Fibroblast of skin of right quadriceps (primary cell): ENCODE measurements at regions not wholly inside any gene's neighbourhood (a gene's known extent, or its start where the extent isn't known, plus 50 kb on each side); places are given as distances from the start of the nearest gene placed in this dataset.
"Not testable (repeated sequence)": the region's sequence is repeated elsewhere in the genome, so short reads cannot be mapped to it uniquely, and the experiment has no call there.

ENCODE experiments used
- DNase-seq: peaks from one replicate; pipeline ENCODE4 v3.0.0-alpha.2; 2013

DNA sequence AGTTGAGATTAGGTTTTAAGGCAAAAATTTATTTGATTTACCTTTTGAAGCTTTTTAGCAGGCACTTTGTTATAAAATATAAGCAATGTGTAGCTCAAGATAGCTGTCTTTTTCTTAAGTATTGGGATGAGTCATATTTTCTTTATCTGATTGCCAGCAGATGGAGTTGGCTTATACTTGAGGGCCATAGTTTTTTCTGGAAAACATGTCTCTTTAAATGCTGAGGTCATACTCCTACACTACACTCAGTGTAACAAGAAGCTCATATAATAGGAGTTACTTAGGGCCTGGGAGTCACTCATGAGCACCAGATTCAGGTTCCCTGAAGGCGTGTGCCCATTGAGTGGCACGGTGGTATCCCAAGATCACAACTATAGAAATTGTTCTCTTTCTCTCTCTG lies 579.8 kb downstream of the EDEM1 start:
- no peak for DNase-seq

DNA sequence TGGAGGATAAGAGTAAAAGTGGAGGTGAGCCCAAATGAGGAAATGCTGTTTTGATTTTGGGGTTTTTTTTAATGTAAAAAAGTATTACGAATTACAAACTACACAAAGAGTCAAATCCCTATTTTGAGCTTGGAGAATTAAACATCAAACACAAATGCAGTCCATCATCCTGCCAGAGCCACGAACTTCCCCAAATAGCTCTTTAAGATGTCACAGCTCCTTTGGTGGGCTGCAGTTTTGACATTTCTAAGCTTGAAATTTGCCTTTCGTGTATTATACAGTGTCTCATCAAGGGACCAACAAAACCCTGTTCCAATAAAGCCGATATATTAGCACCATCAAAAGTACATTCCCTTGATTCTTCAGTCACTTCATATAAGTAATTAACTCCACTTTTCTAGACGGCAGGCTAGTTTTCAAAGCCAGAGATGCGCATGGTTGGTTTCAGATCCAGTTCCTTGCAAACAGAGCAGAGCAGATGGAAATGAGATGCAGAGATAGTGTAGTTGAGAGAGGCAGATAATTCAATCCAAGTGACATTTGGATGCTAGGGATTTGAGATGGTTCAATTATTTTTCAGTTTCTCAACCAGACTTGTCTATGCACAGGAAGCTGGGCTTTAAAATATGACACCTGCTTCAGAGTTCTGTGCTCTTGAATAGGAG lies 580.9 kb downstream of the EDEM1 start:
- no peak for DNase-seq

DNA sequence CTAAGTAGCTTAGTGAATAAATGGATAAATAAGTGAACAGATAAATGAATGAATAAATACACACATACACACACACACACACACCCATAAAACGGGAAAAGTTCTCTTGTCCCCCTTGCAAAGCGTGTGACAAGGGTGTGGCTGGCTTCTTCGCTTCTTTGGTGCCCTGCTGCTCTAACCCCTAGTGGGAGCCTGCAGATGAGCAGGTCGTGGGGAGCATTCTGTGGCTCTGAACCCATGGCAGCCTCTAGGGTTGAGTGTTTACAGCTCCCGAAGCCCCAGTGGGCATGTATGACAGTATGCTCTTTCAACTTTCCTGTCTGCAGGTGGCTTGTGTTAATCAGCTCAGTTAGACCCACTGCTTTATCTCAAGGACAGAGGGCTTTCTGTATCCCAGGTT lies 582.3 kb downstream of the EDEM1 start:
- no peak for DNase-seq

DNA sequence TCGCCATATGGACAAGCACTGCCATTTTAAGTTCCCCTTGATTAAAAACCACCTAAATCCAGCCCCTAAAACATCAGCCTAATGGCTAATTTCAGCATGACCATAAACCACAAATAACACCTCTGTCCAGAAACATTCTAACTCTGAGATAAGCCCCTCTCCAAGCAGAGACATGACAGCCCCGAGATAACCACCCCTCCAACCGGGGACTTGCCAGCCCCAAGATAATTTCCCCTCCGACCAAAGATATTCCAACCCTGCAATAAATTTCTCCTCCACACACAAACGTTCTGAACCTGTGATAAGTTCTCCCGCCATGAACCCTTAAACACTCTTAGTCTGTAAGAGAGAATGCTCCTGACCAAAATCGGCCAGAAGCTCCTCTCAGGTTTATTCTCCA lies 586.8 kb downstream of the EDEM1 start:
- DNase-seq = no peak

DNA sequence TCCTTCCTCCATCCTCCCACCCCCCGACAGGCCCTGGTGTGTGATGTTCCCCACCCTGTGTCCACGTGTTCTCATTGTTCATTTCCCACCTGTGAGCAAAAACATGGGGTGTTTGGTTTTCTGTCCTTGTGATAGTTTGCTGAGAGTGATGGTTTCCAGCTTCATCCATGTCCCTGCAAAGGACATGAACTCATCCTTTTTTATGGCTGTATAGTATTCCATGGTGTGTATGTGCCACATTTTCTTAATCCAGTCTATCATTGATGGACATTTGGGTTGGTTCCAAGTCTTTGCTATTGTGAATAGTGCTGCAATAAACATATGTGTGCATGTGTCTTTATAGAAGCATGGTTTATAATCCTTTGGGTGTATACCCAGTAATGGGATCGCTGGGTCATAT lies 587.6 kb downstream of the EDEM1 start:
- not testable (repeated sequence) for DNase-seq

DNA sequence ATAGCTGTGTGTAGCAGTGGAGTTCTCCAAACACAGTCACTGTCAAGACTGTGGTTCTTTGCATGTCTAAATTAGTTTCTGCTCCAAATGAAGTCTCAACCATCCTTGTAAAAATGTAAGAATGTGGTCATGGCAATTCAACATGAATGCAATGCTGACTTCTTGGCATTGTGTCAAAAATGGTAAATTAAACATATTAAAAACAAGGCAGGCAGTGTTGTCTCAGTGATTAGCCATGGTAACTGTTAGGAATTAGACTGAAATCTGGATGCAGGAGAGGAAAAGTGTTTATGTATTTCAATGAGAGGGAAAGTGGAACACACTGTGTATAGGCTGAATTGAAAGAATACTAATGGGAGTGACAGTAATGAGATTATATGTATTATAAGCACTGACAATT lies 597.2 kb downstream of the EDEM1 start:
- DNase-seq = no peak

DNA sequence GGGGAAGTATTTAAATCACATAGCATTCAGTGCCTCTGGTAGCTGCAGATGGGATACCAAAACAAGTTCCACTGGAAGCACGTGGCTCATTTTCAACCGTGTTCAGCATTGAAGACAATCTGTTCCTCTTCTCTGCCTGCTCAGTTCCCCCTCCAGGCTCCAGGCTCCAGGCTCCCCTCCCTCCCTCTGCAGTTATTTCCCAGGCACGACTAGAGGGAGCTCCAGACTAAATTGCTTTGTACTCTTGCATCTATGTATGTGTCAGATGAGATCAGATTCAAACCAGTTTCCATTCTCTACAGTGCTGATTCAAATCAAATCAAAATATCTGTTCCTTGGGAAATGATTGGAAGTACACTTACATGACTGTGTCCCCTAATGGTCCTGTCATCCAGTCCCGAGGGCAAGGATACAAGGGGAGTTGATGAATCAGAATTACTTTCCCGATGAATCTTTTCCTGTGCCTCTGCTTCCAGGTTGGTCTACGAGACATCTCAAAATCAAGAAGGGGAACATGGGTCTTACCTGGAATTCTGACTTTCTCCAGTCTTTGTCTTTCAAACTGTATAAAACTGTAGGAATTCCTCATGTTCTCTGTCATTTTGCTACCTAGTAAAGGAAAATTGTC lies 600.5 kb downstream of the EDEM1 start:
- no peak for DNase-seq

DNA sequence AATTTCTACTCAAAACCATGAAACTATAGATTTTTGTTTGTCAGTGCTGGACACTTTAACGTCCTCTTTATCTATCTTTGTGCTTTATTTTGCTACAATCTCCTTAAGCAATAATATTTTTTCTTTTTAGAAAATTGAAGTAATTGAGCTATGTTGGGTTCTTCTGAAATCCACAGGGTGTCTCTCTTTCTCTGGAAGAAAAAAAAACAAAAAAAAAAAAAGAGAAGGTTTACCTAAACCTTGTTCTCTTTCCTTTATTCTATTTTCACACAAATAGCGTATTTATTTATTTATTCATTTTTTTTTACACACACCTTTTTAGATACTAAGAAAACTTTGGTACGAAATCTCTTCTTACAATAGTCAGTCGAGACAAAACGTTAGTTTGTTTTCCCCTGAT lies 601.0 kb downstream of the EDEM1 start:
- no peak for DNase-seq

DNA sequence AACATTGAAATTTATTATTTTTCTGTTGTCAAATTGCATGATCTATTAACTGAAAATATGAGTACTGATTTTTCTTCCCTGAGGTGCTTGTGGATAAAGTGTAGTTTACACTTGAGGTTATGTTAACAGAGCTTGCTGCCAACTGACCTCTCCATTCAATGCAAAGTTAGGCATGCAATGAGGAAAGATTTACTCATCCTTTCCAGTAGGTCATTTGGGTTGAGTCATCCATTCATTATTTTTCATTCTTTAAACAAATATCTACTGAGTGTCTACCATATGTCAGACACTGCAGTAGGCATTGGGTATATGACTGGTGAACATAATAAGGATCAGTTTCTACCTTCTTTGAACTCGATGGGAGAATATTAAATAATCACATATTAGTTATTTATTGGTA lies 604.1 kb downstream of the EDEM1 start:
- DNase-seq = no peak

DNA sequence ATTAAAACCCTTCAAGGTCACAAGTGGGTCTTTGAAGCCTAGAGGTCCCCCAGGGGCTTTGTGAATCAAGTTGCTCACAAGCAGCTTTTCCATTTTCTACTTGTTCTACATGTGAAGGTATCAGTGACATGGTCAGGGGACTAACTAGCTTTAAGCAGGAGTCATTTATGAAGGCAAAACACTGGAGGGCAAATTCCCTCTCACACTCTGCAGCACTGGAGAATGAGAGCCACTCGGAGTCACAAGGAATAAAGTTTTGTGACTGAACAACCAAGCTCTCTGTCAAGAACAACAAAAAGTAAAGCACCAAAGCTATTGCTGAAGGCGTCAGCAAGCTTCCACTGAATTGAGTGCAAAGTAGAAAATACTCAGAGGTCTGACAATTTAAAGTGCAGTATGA lies 609.0 kb downstream of the EDEM1 start:
- DNase-seq = no peak

DNA sequence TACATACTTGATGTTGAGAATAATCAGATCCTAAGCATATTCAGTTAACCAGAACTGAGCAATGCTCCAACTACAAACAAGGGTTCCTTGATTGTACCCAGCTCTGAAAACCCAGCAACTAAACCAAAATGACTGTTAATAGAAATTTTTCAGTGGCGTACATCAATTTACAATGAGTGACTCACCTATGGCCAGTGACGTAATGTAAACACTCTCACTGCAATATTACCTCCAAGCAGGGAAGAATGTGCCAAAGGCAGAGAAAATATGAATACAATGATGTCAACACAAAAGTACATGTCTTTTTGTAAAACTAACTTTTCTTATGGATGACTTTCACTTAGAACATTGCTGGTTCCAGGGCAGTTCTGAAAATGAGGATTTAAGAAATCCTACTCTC lies 611.3 kb downstream of the EDEM1 start:
- DNase-seq = no peak

DNA sequence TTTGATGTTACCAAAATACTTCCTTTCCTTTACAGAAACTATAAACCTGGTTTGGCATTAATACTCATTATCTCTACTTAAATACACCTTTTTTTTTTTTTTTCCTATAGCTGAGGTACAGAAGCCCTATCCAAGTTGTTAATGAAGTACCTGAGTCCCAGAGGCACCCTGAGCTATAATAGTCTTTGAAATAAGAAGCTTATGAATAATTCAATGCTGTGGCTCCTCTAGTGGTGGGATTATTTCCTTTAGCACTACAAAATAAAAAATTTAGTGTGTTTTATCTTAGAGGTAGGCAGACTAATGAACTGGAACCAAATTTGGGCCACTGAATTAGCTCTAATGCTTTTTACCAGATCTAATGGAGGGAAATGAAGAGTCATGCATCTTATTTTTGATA lies 611.9 kb downstream of the EDEM1 start:
- DNase-seq = no peak

DNA sequence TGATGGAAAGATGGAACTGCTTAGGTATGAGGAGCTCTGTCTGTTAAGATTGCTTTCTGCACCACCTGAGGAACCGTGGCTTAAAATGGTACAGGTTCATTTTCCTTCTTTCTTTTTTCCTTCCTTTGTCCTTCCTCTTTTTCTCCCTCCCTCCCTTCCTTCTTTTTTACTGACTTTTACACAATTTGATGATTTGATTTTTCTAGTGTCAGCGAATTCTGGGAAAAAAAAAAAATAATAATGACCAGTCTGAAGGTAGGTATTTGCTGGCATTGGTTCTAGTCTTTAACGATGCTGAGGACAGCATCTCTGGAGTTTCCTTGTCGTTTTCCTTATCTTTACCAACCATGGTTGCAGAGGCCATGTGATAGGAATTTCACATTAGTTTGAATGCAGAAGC lies 613.5 kb downstream of the EDEM1 start:
- DNase-seq = no peak

DNA sequence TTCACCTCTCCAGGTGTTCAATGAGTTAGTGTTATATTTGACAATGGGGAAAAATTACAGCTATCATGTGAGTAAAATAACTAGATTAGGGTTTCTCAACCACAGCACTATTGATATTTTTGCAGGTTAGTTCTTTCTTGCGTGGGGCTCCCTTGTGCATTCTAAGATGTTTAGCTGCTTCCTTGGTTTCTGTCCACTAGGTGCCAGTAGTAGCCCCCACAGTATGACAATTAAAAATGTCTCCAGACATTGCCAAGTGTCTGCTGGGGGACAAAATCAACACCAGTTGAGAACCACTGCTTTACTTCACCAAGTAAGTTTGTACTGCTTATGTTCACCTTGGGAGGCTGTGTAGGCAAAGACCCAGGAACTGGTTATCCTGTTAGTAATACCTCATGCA lies 618.7 kb downstream of the EDEM1 start:
- no peak for DNase-seq

DNA sequence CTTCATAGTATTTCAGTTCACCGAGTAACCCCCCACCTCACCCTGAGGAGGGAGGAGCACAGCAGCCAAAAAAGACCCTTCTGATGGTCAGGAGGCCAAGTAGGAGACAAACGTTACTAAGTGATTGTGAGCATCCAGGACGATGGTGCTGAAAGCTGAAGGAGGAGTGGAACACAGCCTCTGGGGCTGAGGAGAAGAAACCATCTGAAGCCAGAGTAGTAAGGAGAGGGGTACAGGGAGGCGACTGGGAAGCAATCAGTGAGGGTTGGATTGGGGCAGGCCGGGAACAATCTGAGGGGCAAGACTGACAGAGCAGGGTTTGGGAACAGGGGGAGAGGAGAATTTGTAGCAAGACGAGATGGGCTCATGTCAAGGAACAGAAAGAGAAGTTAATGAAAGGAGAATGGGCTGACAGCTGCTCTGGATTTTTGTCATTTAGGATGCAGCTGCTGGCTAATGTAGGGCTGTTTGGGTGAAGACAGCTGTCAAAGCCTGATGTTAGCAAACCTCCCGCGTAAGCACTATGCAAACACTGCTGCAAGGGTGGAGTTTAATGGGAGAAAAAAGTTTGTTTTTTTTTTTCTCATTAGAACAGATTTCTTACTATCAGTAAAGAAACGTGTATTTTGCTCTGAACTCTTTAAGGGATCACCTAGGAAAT lies 622.2 kb downstream of the EDEM1 start:
- no peak for DNase-seq

DNA sequence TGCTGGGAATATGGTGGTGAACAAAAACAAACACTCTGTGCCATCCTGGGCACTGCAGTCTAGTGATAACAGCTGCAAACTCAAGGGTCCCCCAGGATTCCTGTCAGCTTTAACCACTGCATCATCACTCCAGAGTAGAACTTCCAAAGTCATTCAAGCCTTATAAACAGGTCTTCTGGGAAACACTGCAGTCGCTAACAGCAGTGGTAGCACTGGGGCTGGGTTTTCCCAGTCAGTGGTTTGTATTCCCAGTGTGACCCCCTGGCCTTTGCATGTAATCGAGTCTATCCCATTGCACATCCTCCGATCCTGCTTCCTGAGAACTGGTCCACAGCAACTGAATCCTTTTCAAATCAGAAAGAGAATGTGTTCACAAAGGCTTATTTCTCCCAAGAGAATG lies 623.5 kb downstream of the EDEM1 start:
- no peak for DNase-seq

DNA sequence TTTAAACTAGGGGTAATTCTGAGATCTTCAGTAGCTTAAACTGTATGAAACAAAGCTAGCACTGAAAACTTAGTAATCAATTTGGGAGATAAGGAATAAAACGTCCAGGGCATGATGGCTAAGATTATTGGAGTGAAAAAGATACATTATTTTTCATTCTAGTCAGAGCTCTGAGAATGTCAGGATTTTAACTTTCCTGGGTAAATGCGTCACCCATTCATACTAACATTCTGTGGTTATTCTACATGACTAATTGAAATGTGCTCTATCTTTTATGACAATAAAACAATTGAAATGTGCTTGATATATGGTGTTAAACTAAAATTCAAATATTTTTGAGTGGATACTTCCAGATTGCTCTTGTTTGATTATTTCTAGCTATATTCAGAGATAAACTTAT lies 626.0 kb downstream of the EDEM1 start:
- no peak for DNase-seq

DNA sequence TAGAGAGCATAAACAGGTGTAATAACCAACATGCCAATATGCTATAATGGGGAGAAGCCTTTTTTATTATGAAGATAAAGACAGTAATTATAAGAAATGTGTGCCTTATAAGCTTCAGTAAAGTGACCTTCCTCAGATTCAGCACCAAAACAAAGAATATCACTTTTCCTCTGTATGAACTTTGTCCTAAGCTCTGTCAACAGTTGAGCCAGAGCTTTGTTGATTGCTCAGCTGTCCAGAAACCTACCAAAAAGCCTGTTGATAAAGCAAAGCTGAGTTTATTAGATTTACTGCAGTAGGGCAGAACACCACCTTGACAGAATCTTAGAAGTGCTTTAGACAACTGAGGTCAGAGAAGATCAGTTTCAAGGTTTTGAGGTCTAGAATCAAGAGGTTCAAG lies 635.3 kb downstream of the EDEM1 start:
- DNase-seq = no peak

DNA sequence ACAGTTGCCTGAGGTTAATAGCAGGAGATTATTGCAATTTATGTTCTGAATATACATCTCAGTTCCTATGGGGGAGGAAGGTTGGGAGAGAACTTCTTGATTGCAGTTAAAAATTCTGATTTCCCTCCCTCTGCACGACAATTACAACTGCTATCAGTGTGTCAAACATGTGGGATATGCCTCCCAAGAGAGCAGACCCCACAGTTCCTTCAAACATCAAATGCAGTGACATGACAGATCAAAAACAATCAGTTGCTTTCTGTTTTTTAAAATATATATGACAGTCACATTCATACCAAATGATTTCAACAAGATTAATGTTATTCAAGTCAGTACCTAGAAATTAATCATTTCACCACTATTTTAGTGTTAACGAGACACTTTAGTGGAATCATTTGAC lies 639.0 kb downstream of the EDEM1 start:
- no peak for DNase-seq

DNA sequence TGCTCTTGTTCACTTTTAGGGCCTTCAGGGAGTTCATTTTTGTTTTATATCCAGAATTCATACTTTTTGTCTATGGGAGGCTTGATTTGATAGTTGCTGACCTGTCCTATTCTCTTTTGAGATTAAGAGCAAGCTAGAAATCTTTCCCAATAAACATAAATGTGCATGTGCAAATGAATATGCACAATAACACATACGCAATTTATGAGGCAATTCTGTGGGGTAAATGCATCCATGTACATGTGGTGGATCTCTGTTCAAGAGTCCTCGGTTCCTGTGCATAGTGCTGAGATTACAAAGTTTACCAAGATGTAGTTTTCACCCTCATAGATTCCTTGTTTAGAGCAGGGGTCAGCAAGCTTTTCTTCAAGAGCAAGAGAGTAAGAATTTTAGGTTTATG lies 640.7 kb downstream of the EDEM1 start:
- no peak for DNase-seq

DNA sequence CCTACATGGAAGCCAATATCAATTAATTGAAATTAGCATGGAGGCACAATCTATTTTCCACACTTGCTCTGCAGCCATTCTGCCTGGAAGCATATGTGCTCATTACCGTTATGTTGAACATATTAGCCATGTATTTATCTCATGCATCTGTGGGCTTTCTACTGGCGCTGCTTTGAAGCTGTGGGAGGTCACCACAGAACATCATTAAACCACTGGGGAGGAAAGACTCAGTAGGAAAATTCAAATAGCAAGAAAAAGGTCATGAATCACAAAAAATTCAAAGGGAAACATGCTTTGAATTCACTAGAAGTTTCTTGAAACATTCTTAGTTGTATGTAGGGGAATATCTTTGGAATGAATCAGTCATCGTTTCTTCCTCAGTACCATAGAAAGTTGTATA lies 652.5 kb downstream of the EDEM1 start:
- DNase-seq = no peak

DNA sequence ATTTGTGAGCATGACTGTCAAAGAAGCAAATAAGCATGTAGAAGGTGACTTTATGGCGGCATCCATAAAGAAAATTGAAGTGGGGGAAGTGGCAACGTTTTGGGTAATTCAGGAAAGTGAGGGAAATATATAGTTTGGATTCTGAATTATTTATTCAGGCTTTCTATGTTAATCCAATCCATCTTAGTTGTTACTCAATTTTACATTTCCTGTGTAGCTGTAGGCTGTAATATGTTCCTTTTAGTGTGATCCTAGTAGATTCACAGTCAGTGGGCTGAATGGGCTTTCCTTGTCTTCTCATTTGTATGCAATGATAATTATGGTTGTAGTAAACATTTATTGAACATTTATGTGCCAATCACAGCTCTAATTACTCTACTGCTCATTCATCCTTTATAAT lies 654.1 kb downstream of the EDEM1 start:
- no peak for DNase-seq

DNA sequence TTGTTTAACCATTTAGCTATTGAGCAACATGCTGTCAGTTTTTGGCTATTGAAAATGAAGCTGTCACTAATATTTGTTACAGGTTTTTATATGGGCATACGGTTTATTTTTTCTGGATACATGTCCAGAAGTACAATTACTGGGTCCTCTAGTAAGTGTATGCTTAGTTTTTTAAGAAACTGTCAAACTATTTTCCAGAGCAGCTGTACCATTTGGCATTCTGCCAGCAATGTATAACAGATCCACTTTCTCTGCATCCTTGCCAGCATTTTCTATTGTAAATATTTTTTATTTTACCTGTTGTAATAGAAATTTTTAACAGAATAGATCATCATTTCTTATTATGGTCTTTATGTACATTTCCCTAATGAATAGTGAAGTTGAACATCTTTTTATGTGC lies 658.8 kb downstream of the EDEM1 start:
- DNase-seq = no peak

DNA sequence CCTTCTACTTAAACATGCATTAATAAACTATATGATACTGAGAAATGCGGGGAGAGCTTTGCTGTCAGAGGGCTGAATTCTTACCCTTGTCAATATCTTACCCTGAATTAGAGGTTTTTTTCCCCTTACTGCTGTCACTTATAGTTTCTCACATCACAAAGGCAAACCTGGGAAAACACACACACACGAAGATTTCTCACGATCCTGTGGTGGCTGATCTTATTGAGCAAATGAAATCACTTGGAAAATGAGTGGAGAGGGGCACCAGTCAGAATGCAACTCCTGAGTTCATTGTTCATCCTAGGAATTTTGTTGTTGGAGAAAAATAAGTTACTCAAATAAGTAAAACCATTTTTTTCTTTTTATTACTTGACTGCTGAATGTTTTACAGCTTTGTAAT lies 673.6 kb downstream of the EDEM1 start:
- DNase-seq = no peak

DNA sequence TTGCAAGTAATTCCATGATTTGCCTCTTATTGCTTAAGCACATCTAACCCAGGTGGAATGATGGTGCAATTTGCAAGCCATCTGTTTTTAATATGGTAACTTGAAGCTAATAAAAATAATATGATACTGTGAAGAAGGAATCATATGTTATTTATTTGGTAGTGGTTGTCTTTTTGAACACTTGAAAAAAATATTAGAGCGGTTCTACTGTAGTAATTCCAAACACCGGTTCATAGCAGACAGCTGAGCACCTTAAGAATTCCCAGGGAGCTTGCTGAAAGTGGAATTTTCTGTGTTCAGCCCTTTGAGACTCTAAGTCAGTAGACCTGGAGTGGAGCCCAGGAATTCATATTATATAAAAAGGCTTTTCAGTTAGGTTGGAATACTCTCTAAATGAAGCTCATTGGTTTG lies 687.4 kb downstream of the EDEM1 start:
- no peak for DNase-seq
